Body of pancreas (tissue), 4 donors: ENCODE measurements at regions not wholly inside any gene's neighbourhood (a gene's known extent, or its start where the extent isn't known, plus 50 kb on each side); places are given as distances from the start of the nearest gene placed in this dataset.

ENCODE experiments used
- ATAC-seq: fragments of 150-250 bp; one replicate; pipeline ENCODE4 v1.9.1; 2016
- DNase-seq, 4 donors: peaks; one replicate each; pipeline ENCODE4 v3.0.0-alpha.2; 2019
- H3K27ac ChIP-seq, 4 donors: fragments of 200-600 bp; sonication (generic); 1 replicate in 3 of 4; 2 replicates in 1 of 4; pipeline versions ENCODE4 v1.5.1 to v1.6.1; 2016 to 2019; ENCODE audit warnings: mild to moderate bottlenecking in 1 of 4, mixed read lengths in 1 of 4, moderate library complexity in 1 of 4
- H3K27me3 ChIP-seq, 2 donors: fragments of 200-600 bp; sonication (generic); one replicate each; pipeline ENCODE4 v1.6.0; 2016; ENCODE audit warnings: mild to moderate bottlenecking in 1 of 2
- H3K36me3 ChIP-seq, 2 donors: fragments of 200-600 bp; sonication (generic); replicated peaks in 1 of 2; 2 replicates each; pipeline ENCODE4 v1.5.1; 2016; ENCODE audit warnings: low read depth in 2 of 2; ENCODE audit not compliant: insufficient read depth in 1 of 2
- H3K4me1 ChIP-seq: fragments of 200-600 bp; sonication (generic); one replicate; pipeline ENCODE4 v1.6.0; 2016
- H3K4me3 ChIP-seq, 2 donors: fragments of 200-600 bp; sonication (generic); 1 replicate in 1 of 2; 2 replicates in 1 of 2; pipeline ENCODE4 v1.5.1; 2016 to 2019
- H3K9me3 ChIP-seq, 3 donors: fragments of 200-600 bp; sonication (generic); 1 replicate in 2 of 3; 2 replicates in 1 of 3; pipeline ENCODE4 v1.5.1; 2016
- CTCF ChIP-seq, 7 experiments: fragments of 450-650 bp in 4 of 7; fragments of 200-600 bp in 3 of 7; sonication (generic) in 3 of 7; IDR thresholded peaks; one replicate each; pipeline ENCODE4 v1.5.1; 2016 to 2019; ENCODE audit warnings: antibody characterized with exemption in 7 of 7
- POLR2A ChIP-seq, 3 donors: fragments of 450-650 bp; IDR thresholded peaks; one replicate each; pipeline ENCODE4 v1.6.1; 2016; ENCODE audit warnings: antibody characterized with exemption in 3 of 3, mild to moderate bottlenecking in 2 of 3
- WGBS, 2 donors: methylation state at CpG; one replicate each; pipeline ENCODE4 v1.1.5; 2017; 5-methylcytosine and 5-hydroxymethylcytosine counted together
- intact Hi-C: fragments of 100-400 bp; cut with DNase I; formaldehyde crosslinking; loops from one replicate; pipeline ENCODE4 v1.15.1; 2023

GRCh38 chr11:109320595-109320994 lies 101.4 kb upstream of the C11orf87 start:
- intact Hi-C loops = no loop called here
- no peak for ATAC-seq
- no peak for DNase-seq
- Histone ChIP-seq H3K27me3 (no peaks in the 10 kb centered on the region), H3K9me3 (no peaks in the 10 kb centered on the region), H3K36me3 (no peaks in the 10 kb centered on the region), H3K27ac (no peak overlapping the region), H3K4me3 (no peak overlapping the region), H3K4me1 (no peaks in the 10 kb centered on the region)
- no peak for TF ChIP-seq CTCF (IDR thresholded peaks at IDR 0.05)
- no peak for TF ChIP-seq POLR2A (IDR thresholded peaks at IDR 0.05)
- WGBS, 2 donors = 22 to 27% methylated on average over 1 of the region's 1 CpG

- WGBS, 2 donors = 42 to 62% methylated on average over 1 of the region's 1 CpG
- TF ChIP-seq CTCF (IDR thresholded peaks at IDR 0.05) (no peak), POLR2A (IDR thresholded peaks at IDR 0.05) (no peak)
- Histone ChIP-seq H3K9me3 (no peaks in the 10 kb centered on the region), H3K27ac (no peak overlapping the region), H3K36me3 (no peaks in the 10 kb centered on the region), H3K27me3 (no peaks in the 10 kb centered on the region), H3K4me3 (no peak overlapping the region), H3K4me1 (no peaks in the 10 kb centered on the region)
- intact Hi-C loops = no loop called here
- ATAC-seq = no peak
- no peak for DNase-seq
Observed at GRCh38 chr11:109326781-109327180, 95.2 kb upstream of the C11orf87 start.

GRCh38 chr11:109329716-109330115 lies 92.3 kb upstream of the C11orf87 start:
- ATAC-seq (no peak), DNase-seq (peak in 1 of 4 donors; percentile 6)
- intact Hi-C loops = no loop called here
- Histone ChIP-seq H3K9me3 (no peaks in the 10 kb centered on the region), H3K36me3 (no peaks in the 10 kb centered on the region), H3K4me3 (no peak overlapping the region), H3K27me3 (no peaks in the 10 kb centered on the region), H3K4me1 (no peaks in the 10 kb centered on the region), H3K27ac (no peak overlapping the region)
- WGBS, 2 donors = 67 to 87% methylated on average over 2 of the region's 2 CpGs
- TF ChIP-seq CTCF (IDR thresholded peaks at IDR 0.05) (no peak), POLR2A (IDR thresholded peaks at IDR 0.05) (no peak)

- Histone ChIP-seq H3K27me3 (no peaks in the 10 kb centered on the region), H3K27ac (no peak overlapping the region), H3K36me3 (no peaks in the 10 kb centered on the region), H3K4me3 (no peak overlapping the region), H3K9me3 (no peaks in the 10 kb centered on the region), H3K4me1 (no peaks in the 10 kb centered on the region)
- intact Hi-C loops = no loop called here
- no peak for TF ChIP-seq POLR2A (IDR thresholded peaks at IDR 0.05)
- TF ChIP-seq CTCF (IDR thresholded peaks at IDR 0.05) = no peak
- no peak for ATAC-seq
- 69 to 75% methylated on average over 1 of the region's 1 CpG for WGBS, 2 donors
- DNase-seq = no peak
Observed at GRCh38 chr11:109338131-109338530, 83.9 kb upstream of the C11orf87 start.

GRCh38 chr11:109342261-109342660 lies 79.7 kb upstream of the C11orf87 start:
- 40 to 53% methylated on average over 2 of the region's 2 CpGs for WGBS, 2 donors
- no peaks in the 10 kb centered on the region for H3K4me1 ChIP-seq
- TF ChIP-seq CTCF (IDR thresholded peaks at IDR 0.05) = no peak
- TF ChIP-seq POLR2A (IDR thresholded peaks at IDR 0.05) = no peak
- no peak overlapping the region for H3K27ac ChIP-seq
- DNase-seq (no peak), ATAC-seq (no peak)
- H3K4me3 ChIP-seq = no peak overlapping the region
- intact Hi-C loops = no loop called here
- no peaks in the 10 kb centered on the region for H3K27me3 ChIP-seq
- no peaks in the 10 kb centered on the region for H3K36me3 ChIP-seq
- H3K9me3 ChIP-seq = no peaks in the 10 kb centered on the region
